ENCODE measurements at regions not wholly inside any gene's neighbourhood (a gene's known extent, or its start where the extent isn't known, plus 50 kb on each side); places are given as distances from the start of the nearest gene placed in this dataset.
"Not testable (repeated sequence)": the region's sequence is repeated elsewhere in the genome, so short reads cannot be mapped to it uniquely, and the experiment has no call there.

GRCh38 chr12:46585854-46586621, 213.5 kb upstream of the SLC38A2 start:
- Histone ChIP-seq H3K4me2 (no peak overlapping the region), H3K4me3 (ENCODE audit: low read depth in 2 of 2, low read length in 1 of 2) (no peak overlapping the region), H3K9ac (no peak overlapping the region), H3K4me1 (ENCODE audit: control insufficient read depth in 1 of 2, insufficient read depth in 2 of 2, low read depth in 1 of 2, low read length in 1 of 2) (peaks cover 0 to 6% of the 10 kb centered on the region in 2 experiments; a peak in 1 of 4 replicates), H3K36me3 (replicated peaks in 1 of 2; ENCODE audit: control insufficient read depth in 1 of 2, insufficient read depth in 2 of 2, low read length in 1 of 2) (no peaks in the 10 kb centered on the region), H4K20me1 (ENCODE audit: insufficient read depth) (no peaks in the 10 kb centered on the region), H3K79me2 (ENCODE audit: insufficient read depth) (no peaks in the 10 kb centered on the region), H3K27ac (ENCODE audit: low read depth in 2 of 2, low read length in 1 of 2) (no peak overlapping the region), H3K27me3 (ENCODE audit: insufficient read depth) (no peaks in the 10 kb centered on the region), H3K9me2 (no peaks in the 10 kb centered on the region), H2AFZ (ENCODE audit: low read depth) (no peak overlapping the region), H3K9me3 (peaks cover 11% of the 10 kb centered on the region; the same call in 1 of the 2 replicates), H3F3A (replicated peaks; ENCODE audit: insufficient read depth) (no peaks in the 10 kb centered on the region)
- CTCF ChIA-PET, result no interaction called here
- DNase-seq, result no peak
- POLR2A ChIA-PET, result no interaction called here
- TF ChIP-seq SMC3 (IDR thresholded peaks at IDR 0.05; ENCODE audit: low read depth, low read length), result no peak
- no peak for TF ChIP-seq FOXM1 (IDR thresholded peaks at IDR 0.05; ENCODE audit: low read depth)
- TF ChIP-seq RCOR1 (IDR thresholded peaks at IDR 0.05; ENCODE audit: low read length), result no peak
- no peak for TF ChIP-seq USF2 (IDR thresholded peaks at IDR 0.05; ENCODE audit: borderline replicate concordance, low read depth, low read length)
- TF ChIP-seq MEF2A (IDR thresholded peaks at IDR 0.05; ENCODE audit: borderline replicate concordance, low read depth), result no peak
- no peak for TF ChIP-seq GATA2 (CRISPR knock-in tag; IDR thresholded peaks at IDR 0.05)
- no peak for TF ChIP-seq ELF1 (IDR thresholded peaks at IDR 0.05)
- TF ChIP-seq CHD2 (IDR thresholded peaks at IDR 0.05; ENCODE audit: low read length, partially characterized antibody), result no peak
- no peak for TF ChIP-seq MAX (IDR thresholded peaks at IDR 0.05; ENCODE audit: low read depth)
- TF ChIP-seq SIN3A (IDR thresholded peaks at IDR 0.05; ENCODE audit: borderline replicate concordance, low read depth, low read length), result no peak
- TF ChIP-seq TEAD4 (IDR thresholded peaks at IDR 0.05; ENCODE audit: borderline replicate concordance, insufficient read depth), result no peak
- TF ChIP-seq NFIC (IDR thresholded peaks at IDR 0.05; ENCODE audit: borderline replicate concordance), result no peak
- 45% methylated on average over 7 of the region's 7 CpGs for WGBS (ENCODE audit: low lambda C conversion rate)

- DNase-seq; H3K79me2 ChIP-seq (ENCODE audit: insufficient read depth); H3K27ac ChIP-seq (ENCODE audit: low read depth in 2 of 2, low read length in 1 of 2); H3K9me2 ChIP-seq; POLR2A ChIA-PET; H3F3A ChIP-seq (replicated peaks; ENCODE audit: insufficient read depth); H3K4me2 ChIP-seq; H3K27me3 ChIP-seq (ENCODE audit: insufficient read depth); H3K4me1 ChIP-seq (ENCODE audit: control insufficient read depth in 1 of 2, insufficient read depth in 2 of 2, low read depth in 1 of 2, low read length in 1 of 2); H3K9ac ChIP-seq; H4K20me1 ChIP-seq (ENCODE audit: insufficient read depth); H2AFZ ChIP-seq (ENCODE audit: low read depth); H3K4me3 ChIP-seq (ENCODE audit: low read depth in 2 of 2, low read length in 1 of 2); H3K36me3 ChIP-seq (replicated peaks in 1 of 2; ENCODE audit: control insufficient read depth in 1 of 2, insufficient read depth in 2 of 2, low read length in 1 of 2): not testable (repeated sequence)
- WGBS (ENCODE audit: low lambda C conversion rate), result 73% methylated on average over 4 of the region's 4 CpGs
- peaks cover 11% of the 10 kb centered on the region; the same call in 1 of the 2 replicates for H3K9me3 ChIP-seq
- CTCF ChIA-PET, result interaction anchor here (0.6 kb wide), 1 partner anchor 458 kb away, joined by 3 read pairs; no protein-coding TSS in a partner anchor
Measured at GRCh38 chr12:46584098-46584497, 211.5 kb upstream of the SLC38A2 start.

- H3K9me2 ChIP-seq; H3K9me3 ChIP-seq; H3K36me3 ChIP-seq (replicated peaks in 1 of 2; ENCODE audit: control insufficient read depth in 1 of 2, insufficient read depth in 2 of 2, low read length in 1 of 2); H3K27me3 ChIP-seq (ENCODE audit: insufficient read depth); CTCF ChIA-PET; H3K27ac ChIP-seq (ENCODE audit: low read depth in 2 of 2, low read length in 1 of 2); POLR2A ChIA-PET; H3K79me2 ChIP-seq (ENCODE audit: insufficient read depth); DNase-seq; H3K4me1 ChIP-seq (ENCODE audit: control insufficient read depth in 1 of 2, insufficient read depth in 2 of 2, low read depth in 1 of 2, low read length in 1 of 2); H3K4me3 ChIP-seq (ENCODE audit: low read depth in 2 of 2, low read length in 1 of 2); H4K20me1 ChIP-seq (ENCODE audit: insufficient read depth); H3K4me2 ChIP-seq; H3K9ac ChIP-seq; H3F3A ChIP-seq (replicated peaks; ENCODE audit: insufficient read depth); H2AFZ ChIP-seq (ENCODE audit: low read depth): not testable (repeated sequence)
- 37% methylated on average over 2 of the region's 2 CpGs for WGBS (ENCODE audit: low lambda C conversion rate)
Measured at GRCh38 chr12:46581990-46582389, 209.4 kb upstream of the SLC38A2 start.
